ENCODE measurements at regions not wholly inside any gene's neighbourhood (a gene's known extent, or its start where the extent isn't known, plus 50 kb on each side); places are given as distances from the start of the nearest gene placed in this dataset.

DNA sequence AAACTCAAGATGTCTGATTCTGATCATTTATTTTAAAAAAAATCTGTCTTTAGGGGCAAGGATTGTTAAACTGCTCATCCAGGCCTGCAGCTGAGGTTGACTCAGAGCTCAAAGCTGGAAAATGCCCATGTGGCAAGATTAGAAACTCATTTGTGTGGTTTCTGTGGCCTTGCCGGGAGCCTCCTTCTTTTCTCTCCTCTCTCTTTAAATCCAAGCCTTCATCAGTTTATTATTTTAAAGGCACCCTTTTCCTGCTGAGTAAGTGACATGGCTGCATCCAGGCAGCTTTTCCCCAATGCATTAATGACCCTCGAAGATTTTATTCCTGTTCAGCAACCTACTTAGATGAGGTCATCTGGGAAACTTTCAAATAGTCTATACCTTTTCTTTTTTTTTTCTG lies 221.3 kb upstream of the CDIN1 start:
- peaks cover 26 to 38% of the 10 kb centered on the region in 2 donors for H3K4me1 ChIP-seq (replicated peaks in 1 of 2)
- H3K27ac ChIP-seq, result no peak overlapping the region
- ATAC-seq (replicated peaks in 6 of 8), result peak in 1 of 8 experiments; percentile 64
- H3K4me3 ChIP-seq, result no peak overlapping the region
- WGBS, 10 experiments, result 3 to 100% (median 67%) methylated on average over 1 to 2 of the region's 2 CpGs
- in situ Hi-C loops (cut with MboI; ENCODE audit: low pct_unique_long_range_greater_than_20kb in 2 of 9, low sequenced_read_pairs in 9 of 9, unreplicated experiment in 9 of 9), result no loop called here

- peaks cover 28 to 38% of the 10 kb centered on the region in 2 donors for H3K4me1 ChIP-seq (replicated peaks in 1 of 2)
- WGBS, 10 experiments, result 28 to 100% (median 63%) methylated on average over 1 to 2 of the region's 2 CpGs; no CpG with 5 or more reads in 2 of the 10 experiments
- no peak overlapping the region for H3K4me3 ChIP-seq
- no peak overlapping the region for H3K27ac ChIP-seq
- no peak for ATAC-seq (replicated peaks in 6 of 8)
- in situ Hi-C loops (cut with MboI; ENCODE audit: low pct_unique_long_range_greater_than_20kb in 2 of 9, low sequenced_read_pairs in 9 of 9, unreplicated experiment in 9 of 9), result no loop called here
Measured at GRCh38 chr15:36358523-36358922, 220.9 kb upstream of the CDIN1 start.

GRCh38 chr15:36359286-36359685 lies 220.1 kb upstream of the CDIN1 start:
- Histone ChIP-seq H3K4me3 (no peak overlapping the region), H3K27ac (no peak overlapping the region), H3K4me1 (replicated peaks in 1 of 2) (peaks cover 28 to 38% of the 10 kb centered on the region in 2 donors)
- ATAC-seq (replicated peaks in 6 of 8), result no peak
- 38 to 100% (median 87%) methylated on average over 1 to 4 of the region's 4 CpGs; no CpG with 5 or more reads in 1 of the 10 experiments for WGBS, 10 experiments
- in situ Hi-C loops (cut with MboI; ENCODE audit: low pct_unique_long_range_greater_than_20kb in 2 of 9, low sequenced_read_pairs in 9 of 9, unreplicated experiment in 9 of 9), result no loop called here

DNA sequence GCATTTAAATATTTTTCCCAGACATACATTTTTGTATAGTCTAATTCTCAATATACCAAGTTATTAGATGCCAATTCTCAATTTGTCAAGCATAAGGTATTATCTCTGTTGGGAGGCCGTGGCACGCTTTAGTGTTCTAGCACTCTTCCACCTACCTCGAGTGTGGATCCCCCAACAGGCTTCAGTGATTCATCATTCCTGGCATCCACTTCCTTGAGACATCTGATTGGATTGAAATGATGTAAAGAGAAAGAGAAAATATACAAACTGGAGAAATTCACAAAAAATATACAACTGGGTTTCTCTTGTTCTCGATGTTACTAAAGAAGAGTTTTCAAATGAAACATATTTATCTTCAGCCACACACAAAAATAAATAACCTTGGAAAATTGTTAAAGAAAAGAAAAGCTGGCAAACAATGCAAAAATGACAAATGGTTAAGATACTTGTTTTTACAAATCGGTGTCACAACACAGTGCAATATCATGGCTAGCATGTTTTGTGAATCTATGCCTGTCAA lies 218.0 kb upstream of the CDIN1 start:
- in situ Hi-C loops (cut with MboI; ENCODE audit: low pct_unique_long_range_greater_than_20kb in 2 of 9, low sequenced_read_pairs in 9 of 9, unreplicated experiment in 9 of 9), result no loop called here
- Histone ChIP-seq H3K4me3 (no peak overlapping the region), H3K4me1 (replicated peaks in 1 of 2) (peaks cover 28 to 37% of the 10 kb centered on the region in 2 donors), H3K27ac (no peak overlapping the region)
- 54 to 90% (median 70%) methylated on average over 2 to 5 of the region's 5 CpGs for WGBS, 10 experiments
- no peak for ATAC-seq (replicated peaks in 6 of 8)

GRCh38 chr15:36362509-36362915 lies 216.9 kb upstream of the CDIN1 start:
- Histone ChIP-seq H3K27ac (no peak overlapping the region), H3K4me1 (replicated peaks in 1 of 2) (peaks cover 19 to 26% of the 10 kb centered on the region in 2 donors), H3K4me3 (no peak overlapping the region)
- WGBS, 10 experiments, result 0 to 100% (median 89%) methylated on average over 1 to 7 of the region's 7 CpGs; no CpG with 5 or more reads in 2 of the 10 experiments
- ATAC-seq (replicated peaks in 6 of 8), result peak in 2 of 8 experiments; percentile 58 to 78
- in situ Hi-C loops (cut with MboI; ENCODE audit: low pct_unique_long_range_greater_than_20kb in 2 of 9, low sequenced_read_pairs in 9 of 9, unreplicated experiment in 9 of 9), result no loop called here

DNA sequence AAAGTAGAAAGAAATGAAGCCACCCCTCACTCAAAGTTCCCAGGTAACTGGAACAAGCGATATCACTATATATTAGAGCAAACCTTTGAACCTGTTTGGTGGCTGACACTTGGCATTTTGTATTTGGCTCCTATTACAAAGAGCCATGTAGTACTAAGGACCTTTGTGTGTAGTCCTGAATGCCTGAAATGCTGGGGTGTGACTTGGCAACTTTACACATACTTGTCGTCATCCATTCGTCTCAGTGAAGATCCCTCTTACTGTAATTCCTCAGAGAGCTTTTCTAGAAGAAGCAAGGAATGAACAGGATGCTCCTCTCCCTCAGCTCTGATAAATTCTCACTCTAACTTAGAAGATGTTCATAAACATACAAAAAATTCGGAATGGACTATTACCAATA lies 216.1 kb upstream of the CDIN1 start:
- in situ Hi-C loops (cut with MboI; ENCODE audit: low pct_unique_long_range_greater_than_20kb in 2 of 9, low sequenced_read_pairs in 9 of 9, unreplicated experiment in 9 of 9), result no loop called here
- Histone ChIP-seq H3K4me1 (replicated peaks in 1 of 2) (peaks cover 16 to 17% of the 10 kb centered on the region in 2 donors), H3K27ac (no peak overlapping the region), H3K4me3 (no peak overlapping the region)
- ATAC-seq (replicated peaks in 6 of 8), result peak in 2 of 8 experiments; percentile 78 to 83
- WGBS, 10 experiments, result 40 to 100% (median 72%) methylated on average over 1 to 4 of the region's 4 CpGs; no CpG with 5 or more reads in 2 of the 10 experiments

GRCh38 chr15:36364377-36364776 lies 215.0 kb upstream of the CDIN1 start:
- no peak for ATAC-seq (replicated peaks in 6 of 8)
- Histone ChIP-seq H3K4me3 (no peak overlapping the region), H3K27ac (no peak overlapping the region), H3K4me1 (replicated peaks in 1 of 2) (peaks cover 12 to 16% of the 10 kb centered on the region in 2 donors)
- WGBS, 10 experiments, result 13 to 72% (median 58%) methylated on average over 1 to 3 of the region's 3 CpGs
- in situ Hi-C loops (cut with MboI; ENCODE audit: low pct_unique_long_range_greater_than_20kb in 2 of 9, low sequenced_read_pairs in 9 of 9, unreplicated experiment in 9 of 9), result no loop called here

DNA sequence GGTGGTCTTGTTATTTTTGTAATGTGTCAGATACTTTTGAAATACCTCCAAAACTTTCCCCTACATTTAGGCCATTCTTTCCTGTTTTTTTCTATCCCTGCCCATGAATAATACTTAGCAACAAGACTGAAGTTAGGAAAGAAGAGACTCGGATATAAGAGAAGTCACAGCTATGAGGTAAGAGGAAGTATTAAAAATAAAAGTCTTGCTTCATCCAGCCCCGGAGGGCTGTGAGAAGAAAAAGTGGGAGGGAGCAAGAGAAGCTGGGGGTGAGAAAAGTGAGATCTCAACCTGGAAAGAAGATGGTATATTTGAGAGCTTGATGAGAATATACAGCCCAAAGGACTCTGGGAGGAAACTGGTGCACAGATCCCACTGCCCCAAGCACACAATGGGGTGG lies 213.5 kb upstream of the CDIN1 start:
- ATAC-seq (replicated peaks in 6 of 8), result no peak
- in situ Hi-C loops (cut with MboI; ENCODE audit: low pct_unique_long_range_greater_than_20kb in 2 of 9, low sequenced_read_pairs in 9 of 9, unreplicated experiment in 9 of 9), result no loop called here
- 5 to 100% (median 69%) methylated on average over 1 to 2 of the region's 2 CpGs; no CpG with 5 or more reads in 1 of the 10 experiments for WGBS, 10 experiments

DNA sequence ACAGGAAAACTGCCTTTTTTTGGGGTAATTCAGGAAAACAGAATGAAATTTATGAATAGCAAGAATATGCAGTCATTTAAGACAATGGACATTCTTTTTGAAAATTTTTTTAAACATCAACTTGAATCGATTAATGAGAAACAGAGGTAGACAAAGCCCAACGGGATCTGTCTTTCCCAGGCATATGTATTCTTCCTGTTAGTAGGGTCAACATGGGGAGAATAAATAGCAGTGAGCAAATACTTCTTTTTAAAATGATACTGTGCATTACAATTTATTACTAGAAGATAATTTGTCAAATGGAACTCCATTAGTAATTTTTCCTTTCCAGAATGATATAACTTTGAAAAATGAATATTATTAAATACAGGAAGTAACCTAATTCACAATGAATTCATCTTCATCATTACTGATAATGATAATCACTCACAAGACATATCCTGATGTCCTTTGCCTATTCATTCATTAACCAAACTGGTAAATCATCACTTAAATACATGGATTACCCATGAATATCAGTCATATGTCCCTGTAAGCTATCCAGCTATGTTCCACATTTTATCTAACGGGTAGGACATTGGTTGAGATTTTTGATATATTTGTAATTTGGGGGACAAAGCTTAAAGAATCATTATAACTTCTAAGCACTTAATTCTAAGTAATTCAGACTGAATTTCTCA lies 209.2 kb upstream of the CDIN1 start:
- no peak overlapping the region for H3K27ac ChIP-seq
- 20 to 92% (median 64%) methylated on average over 1 to 3 of the region's 3 CpGs for WGBS, 10 experiments

More for the DNA sequence above, 213.5 kb upstream of the CDIN1 start:
- Histone ChIP-seq H3K4me1 (replicated peaks in 1 of 2) (peaks cover 16% of the 10 kb centered on the region in 2 donors), H3K27ac (no peak overlapping the region), H3K4me3 (no peak overlapping the region)

GRCh38 chr15:36370731-36371112 lies 208.7 kb upstream of the CDIN1 start:
- ATAC-seq (replicated peaks in 6 of 8), result peak in 6 of 8 experiments; percentile 43 to 67 (median 48)
- in situ Hi-C loops (cut with MboI; ENCODE audit: low pct_unique_long_range_greater_than_20kb in 2 of 9, low sequenced_read_pairs in 9 of 9, unreplicated experiment in 9 of 9), result no loop called here
- H3K4me3 ChIP-seq, result no peak overlapping the region

More for the DNA sequence above, 209.2 kb upstream of the CDIN1 start:
- peaks cover 0 to 6% of the 10 kb centered on the region in 2 donors for H3K4me1 ChIP-seq (replicated peaks in 1 of 2)
- no peak for ATAC-seq (replicated peaks in 6 of 8)
- H3K4me3 ChIP-seq, result no peak overlapping the region
- in situ Hi-C loops (cut with MboI; ENCODE audit: low pct_unique_long_range_greater_than_20kb in 2 of 9, low sequenced_read_pairs in 9 of 9, unreplicated experiment in 9 of 9), result no loop called here

DNA sequence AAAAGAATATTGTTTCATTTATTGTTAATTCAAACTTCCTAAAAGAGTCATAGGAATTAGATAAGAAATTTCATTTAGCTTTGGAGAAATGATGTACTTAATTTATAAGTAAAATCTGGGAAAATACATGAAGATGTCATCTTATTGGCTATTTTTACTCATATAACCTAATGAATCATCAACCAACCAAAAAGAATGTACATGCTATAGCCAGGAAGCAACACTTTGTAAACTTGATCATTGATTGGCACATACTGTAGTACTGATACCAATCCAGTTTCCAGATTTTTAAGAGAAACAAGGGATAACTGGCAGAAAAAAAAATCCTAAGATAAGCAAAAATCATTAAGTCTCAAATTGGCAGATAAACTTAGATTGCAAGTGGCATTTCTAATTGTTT lies 207.9 kb upstream of the CDIN1 start:
- ATAC-seq (replicated peaks in 6 of 8), result no peak
- H3K4me1 ChIP-seq (replicated peaks in 1 of 2), result peaks cover 0 to 6% of the 10 kb centered on the region in 2 donors
- H3K4me3 ChIP-seq, result no peak overlapping the region
- in situ Hi-C loops (cut with MboI; ENCODE audit: low pct_unique_long_range_greater_than_20kb in 2 of 9, low sequenced_read_pairs in 9 of 9, unreplicated experiment in 9 of 9), result no loop called here
- H3K27ac ChIP-seq, result no peak overlapping the region

More at GRCh38 chr15:36370731-36371112, 208.7 kb upstream of the CDIN1 start:
- no peak overlapping the region for H3K27ac ChIP-seq
- peaks cover 0 to 6% of the 10 kb centered on the region in 2 donors for H3K4me1 ChIP-seq (replicated peaks in 1 of 2)

- ATAC-seq (replicated peaks in 6 of 8), result no peak
- H3K27ac ChIP-seq, result no peak overlapping the region
- WGBS, 10 experiments, result 75 to 100% (median 94%) methylated on average over 1 to 2 of the region's 2 CpGs; no CpG with 5 or more reads in 1 of the 10 experiments
- peaks cover 0 to 6% of the 10 kb centered on the region in 2 donors for H3K4me1 ChIP-seq (replicated peaks in 1 of 2)
- H3K4me3 ChIP-seq, result no peak overlapping the region
- in situ Hi-C loops (cut with MboI; ENCODE audit: low pct_unique_long_range_greater_than_20kb in 2 of 9, low sequenced_read_pairs in 9 of 9, unreplicated experiment in 9 of 9), result no loop called here
Measured at GRCh38 chr15:36372968-36373367, 206.5 kb upstream of the CDIN1 start.

- 49 to 100% (median 75%) methylated on average over 1 to 3 of the region's 3 CpGs for WGBS, 10 experiments
- Histone ChIP-seq H3K27ac (no peak overlapping the region), H3K4me1 (replicated peaks in 1 of 2) (peaks cover 0 to 6% of the 10 kb centered on the region in 2 donors), H3K4me3 (no peak overlapping the region)
- ATAC-seq (replicated peaks in 6 of 8), result no peak
- in situ Hi-C loops (cut with MboI; ENCODE audit: low pct_unique_long_range_greater_than_20kb in 2 of 9, low sequenced_read_pairs in 9 of 9, unreplicated experiment in 9 of 9), result no loop called here
Measured at GRCh38 chr15:36373550-36373949, 205.9 kb upstream of the CDIN1 start.

GRCh38 chr15:36389107-36389506 lies 190.3 kb upstream of the CDIN1 start:
- no peak for ATAC-seq (replicated peaks in 6 of 8)
- in situ Hi-C loops (cut with MboI; ENCODE audit: low pct_unique_long_range_greater_than_20kb in 2 of 9, low sequenced_read_pairs in 9 of 9, unreplicated experiment in 9 of 9), result no loop called here
- Histone ChIP-seq H3K27ac (no peak overlapping the region), H3K4me3 (no peak overlapping the region), H3K4me1 (replicated peaks in 1 of 2) (peaks cover 0 to 4% of the 10 kb centered on the region in 2 donors)
